MM.1S (cell line): ENCODE measurements at regions not wholly inside any gene's neighbourhood (a gene's known extent, or its start where the extent isn't known, plus 50 kb on each side); places are given as distances from the start of the nearest gene placed in this dataset.

Experiments used
- CTCF ChIP-seq: fragments of 300-600 bp; sonication (generic); IDR thresholded peaks from 2 replicates; pipeline ENCODE4 v1.5.1; 2016; ENCODE audit warnings: antibody characterized with exemption, low read length, mixed read lengths
- EZH2 ChIP-seq: fragments of 300-600 bp; sonication (generic); optimal IDR thresholded peaks from 2 replicates; pipeline ENCODE3; 2017; ENCODE audit warnings: low read depth, mild to moderate bottlenecking, antibody characterized with exemption, low read length, mixed read lengths
- EZH2phosphoT487 ChIP-seq: fragments of 300-600 bp; sonication (generic); IDR thresholded peaks from 2 replicates; pipeline ENCODE4 v1.6.1; 2018; ENCODE audit warnings: antibody characterized with exemption, low read length

- TF ChIP-seq CTCF (no peak), EZH2phosphoT487 (no peak), EZH2 (no peak)
These were observed 112.4 kb upstream of the TLR3 start for GRCh38 chr4:185956544-185956940.
